HG02840 (cell line): ENCODE measurements at regions not wholly inside any gene's neighbourhood (a gene's known extent, or its start where the extent isn't known, plus 50 kb on each side); places are given as distances from the start of the nearest gene placed in this dataset.

ENCODE experiments used
- ATAC-seq: cut with Tn5 transposase; IDR thresholded peaks from one replicate; pipeline ENCODE4 v1.9.1; 2021; ENCODE audit warnings: mild to moderate bottlenecking, moderate library complexity, moderate number of reproducible peaks; ENCODE audit not compliant: unreplicated experiment, low FRiP score

GRCh38 chr4:120435179-120435578 is 368.5 kb upstream of the MAD2L1 start:
- no peak for ATAC-seq

DNA sequence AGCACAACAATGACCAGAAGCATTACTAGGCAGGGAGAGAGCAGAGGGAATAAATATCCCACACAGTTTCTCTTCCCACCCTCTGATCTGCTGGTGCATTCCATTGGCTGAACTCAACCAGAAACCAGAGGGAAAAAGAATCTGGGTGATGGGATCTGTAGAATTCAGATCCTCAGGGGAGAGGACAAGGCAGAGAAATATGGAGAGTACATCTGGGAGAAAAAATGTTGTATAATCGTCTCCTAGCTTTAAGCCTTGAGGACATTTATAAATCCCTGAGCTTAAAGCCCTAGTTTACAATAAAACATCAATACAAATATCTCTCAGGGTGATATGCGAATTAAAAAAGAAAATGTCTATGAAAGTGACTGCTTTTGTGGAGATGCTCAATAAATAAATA is 368.1 kb upstream of the MAD2L1 start:
- no peak for ATAC-seq

DNA sequence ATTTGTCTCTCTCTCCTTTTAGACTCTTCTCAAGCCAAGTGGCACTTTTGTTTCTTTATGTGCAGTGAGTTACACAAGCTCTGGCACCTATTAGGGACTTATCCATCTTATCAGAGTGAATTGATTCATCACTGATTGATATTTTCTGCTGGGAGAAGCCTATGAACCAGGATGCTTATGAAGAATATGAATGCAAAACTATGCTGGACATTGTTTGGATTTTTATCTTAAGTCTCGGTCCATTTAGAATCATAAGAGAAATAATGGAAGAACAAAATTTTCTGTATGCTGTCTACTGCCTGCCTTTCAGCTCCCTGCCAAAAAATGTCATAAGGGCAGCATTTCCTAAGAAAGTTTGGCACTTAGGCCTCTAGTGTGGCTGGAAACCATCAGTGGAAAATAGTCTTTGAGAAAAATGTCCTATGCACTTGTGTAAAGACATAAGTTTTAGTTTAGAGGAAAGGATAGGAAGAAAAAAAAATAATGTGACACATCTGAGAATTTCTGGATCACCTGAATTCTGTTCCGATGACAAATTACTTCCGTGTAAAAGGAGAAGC is 365.7 kb upstream of the MAD2L1 start:
- no peak for ATAC-seq

DNA sequence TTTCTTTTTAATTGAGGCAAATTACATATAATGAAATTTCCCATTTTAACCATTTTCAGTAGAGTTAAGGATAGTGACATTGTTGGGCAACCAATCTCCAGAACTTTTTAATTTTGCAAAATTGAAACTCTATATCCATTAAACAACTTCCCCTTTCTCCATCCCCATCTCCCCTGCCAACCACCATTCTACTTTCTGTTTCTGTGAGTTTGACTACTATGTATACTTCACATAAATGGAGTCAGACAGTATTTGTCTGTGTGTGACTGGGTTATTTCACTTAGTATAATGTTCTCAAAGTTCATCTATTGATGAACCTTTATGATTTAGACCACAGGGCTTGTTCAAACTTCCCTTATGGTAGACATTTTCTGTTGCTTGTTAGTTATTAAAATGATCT is 364.5 kb upstream of the MAD2L1 start:
- ATAC-seq = no peak

- ATAC-seq = no peak
Measured at GRCh38 chr4:120418146-120418545, 351.5 kb upstream of the MAD2L1 start.

DNA sequence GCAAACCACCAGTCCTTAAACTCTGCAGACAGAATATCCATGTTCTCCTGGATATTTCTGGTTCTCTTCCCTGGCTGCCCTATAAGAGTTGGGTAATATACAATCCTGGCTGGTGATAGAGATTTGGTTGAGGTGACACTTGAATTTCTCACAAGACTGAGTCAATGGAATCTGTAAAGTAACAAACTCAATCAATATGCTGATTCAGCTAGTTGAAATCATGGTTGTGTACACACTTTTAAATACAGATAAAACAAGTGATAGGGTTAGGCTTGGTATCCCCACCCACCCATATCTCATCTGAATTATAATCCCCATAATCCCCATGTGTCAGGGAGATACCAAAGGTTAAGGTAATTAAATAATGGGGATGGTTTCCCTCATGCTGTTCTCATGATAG is 349.2 kb upstream of the MAD2L1 start:
- ATAC-seq = no peak

DNA sequence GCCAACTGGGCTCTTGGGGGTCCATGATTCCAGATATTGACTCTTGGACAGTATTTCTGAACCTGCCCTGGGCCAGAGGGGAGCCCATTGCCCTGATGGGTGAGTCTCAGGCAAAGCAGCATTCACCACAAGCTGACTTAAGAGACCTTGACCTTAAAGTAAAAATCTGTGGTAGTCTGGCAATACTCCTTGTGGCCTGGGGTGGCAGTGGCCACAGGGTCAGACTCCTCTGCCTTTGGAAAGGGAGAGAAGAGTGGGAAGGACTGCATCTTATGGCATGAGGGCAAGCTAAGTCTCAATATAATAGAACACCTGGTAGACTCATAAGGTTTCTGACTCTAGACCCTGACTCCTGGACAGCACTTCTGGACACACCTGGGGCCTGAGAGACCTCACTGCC is 340.3 kb upstream of the MAD2L1 start:
- no peak for ATAC-seq

- no peak for ATAC-seq
Measured at GRCh38 chr4:120403296-120403695, 336.6 kb upstream of the MAD2L1 start.

DNA sequence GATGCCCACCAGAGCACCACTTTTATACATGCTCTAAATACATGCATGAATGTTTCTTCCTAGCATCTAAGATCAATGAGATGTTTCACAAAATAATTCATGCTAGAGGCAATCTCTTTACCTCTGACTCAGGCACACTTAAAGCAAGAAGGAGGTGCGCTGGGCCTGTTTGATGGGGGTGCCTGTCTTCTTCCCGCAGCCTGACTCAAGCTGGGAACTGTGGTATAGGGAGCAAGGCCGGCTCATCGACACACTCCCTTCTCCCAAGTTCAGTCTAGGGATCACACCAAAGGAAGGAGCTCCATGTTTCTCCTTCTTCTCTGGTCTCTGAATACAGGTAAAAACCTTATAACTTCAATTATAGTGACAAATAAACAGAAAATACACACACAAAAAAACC is 333.8 kb upstream of the MAD2L1 start:
- ATAC-seq = no peak

GRCh38 chr4:120399826-120400225 is 333.2 kb upstream of the MAD2L1 start:
- no peak for ATAC-seq

- no peak for ATAC-seq
Measured at GRCh38 chr4:120395746-120396145, 329.1 kb upstream of the MAD2L1 start.

GRCh38 chr4:120355881-120356280 is 289.2 kb upstream of the MAD2L1 start:
- no peak for ATAC-seq

- ATAC-seq = no peak
Measured at GRCh38 chr4:120354381-120354780, 287.7 kb upstream of the MAD2L1 start.

DNA sequence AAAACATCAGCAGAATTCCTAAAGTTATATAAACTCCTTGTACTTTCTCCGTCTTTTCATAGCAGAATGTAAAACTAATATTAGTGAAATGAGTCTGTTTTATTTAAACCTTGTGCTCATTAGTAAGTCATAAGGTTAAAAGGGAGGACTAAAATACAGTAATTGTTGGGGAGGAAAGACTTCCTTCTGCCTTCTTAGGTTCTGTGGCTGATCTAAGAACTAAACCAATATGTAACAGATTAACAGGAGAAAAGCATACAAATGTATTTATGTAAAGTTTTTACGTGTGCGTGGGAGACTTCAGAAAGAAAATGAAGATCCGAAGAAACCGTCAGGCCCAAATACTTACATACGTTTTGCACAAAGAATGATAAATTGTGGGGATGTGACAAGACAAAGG is 286.6 kb upstream of the MAD2L1 start:
- no peak for ATAC-seq

DNA sequence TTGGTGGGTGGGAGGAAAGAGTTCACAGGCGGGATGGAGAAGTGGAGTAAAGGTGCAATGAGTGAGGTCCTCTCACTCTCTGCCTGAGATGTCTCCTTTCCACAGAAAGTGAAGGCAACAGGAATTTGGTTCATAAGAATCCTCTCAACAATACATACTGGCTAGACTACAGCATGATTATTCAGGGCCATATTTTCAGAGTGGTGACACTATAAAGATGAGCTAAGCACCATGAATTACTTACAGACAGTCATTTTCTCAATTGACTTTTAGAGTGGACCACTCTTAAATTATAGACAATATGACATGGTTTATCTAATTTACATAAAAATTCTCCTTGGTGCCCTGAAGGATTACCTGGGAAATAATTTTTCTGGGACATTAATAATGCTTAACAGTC is 286.1 kb upstream of the MAD2L1 start:
- ATAC-seq = no peak

DNA sequence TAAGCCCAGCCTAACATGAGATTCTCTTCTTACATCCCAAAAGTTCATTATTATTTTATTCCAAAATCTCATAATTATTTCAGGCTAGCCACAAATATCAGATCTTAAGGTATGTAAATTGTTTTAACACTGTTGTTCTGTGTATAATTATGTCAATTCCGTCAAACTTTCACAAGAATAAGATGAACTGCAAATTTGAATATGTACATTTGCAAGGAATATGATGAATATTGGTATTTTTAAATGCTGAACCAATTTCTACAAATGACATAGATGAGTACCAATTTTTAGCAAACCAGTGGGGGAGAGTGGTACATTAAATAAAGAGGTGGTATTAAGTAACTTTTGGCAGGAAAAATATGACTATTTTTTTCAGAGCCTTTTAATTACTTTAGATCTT is 282.3 kb upstream of the MAD2L1 start:
- no peak for ATAC-seq

DNA sequence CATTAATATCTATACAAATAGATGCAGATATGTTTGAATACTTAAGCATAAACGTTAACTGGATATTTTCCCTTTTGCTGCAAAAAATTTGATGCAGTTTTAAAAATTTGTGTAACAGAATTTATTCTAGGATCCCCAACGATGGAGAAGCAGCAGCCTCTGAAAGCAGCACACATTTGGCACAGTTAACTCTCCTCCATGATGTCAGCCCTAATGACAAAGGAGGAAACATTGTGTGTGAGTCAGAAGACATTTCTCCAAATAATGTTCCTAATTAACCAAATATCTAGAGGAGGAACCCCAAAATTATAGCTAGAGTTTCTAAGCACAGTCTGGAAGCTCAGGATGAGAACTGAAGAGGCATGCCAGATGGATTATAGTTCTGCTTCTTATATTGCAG is 281.9 kb upstream of the MAD2L1 start:
- ATAC-seq = no peak

- ATAC-seq = no peak
Measured at GRCh38 chr4:120331486-120332370, 265.1 kb upstream of the MAD2L1 start.

- ATAC-seq = no peak
Measured at GRCh38 chr4:120329386-120329785, 262.7 kb upstream of the MAD2L1 start.

- ATAC-seq = no peak
Measured at GRCh38 chr4:120327276-120327675, 260.6 kb upstream of the MAD2L1 start.

- ATAC-seq = no peak
Measured at GRCh38 chr4:120319046-120319767, 252.6 kb upstream of the MAD2L1 start.
